Epithelial cell of proximal tubule (primary cell): ENCODE measurements at regions not wholly inside any gene's neighbourhood (a gene's known extent, or its start where the extent isn't known, plus 50 kb on each side); places are given as distances from the start of the nearest gene placed in this dataset.
"Not testable (repeated sequence)": the region's sequence is repeated elsewhere in the genome, so short reads cannot be mapped to it uniquely, and the experiment has no call there.

Source experiments
- DNase-seq: peaks from one replicate; pipeline ENCODE4 v3.0.0-alpha.2; 2011; ENCODE audit warnings: low read depth
- H3K4me3 ChIP-seq: 2 replicates; pipeline ENCODE4 v1.5.1; 2011; ENCODE audit warnings: low read depth, mild to moderate bottlenecking, low read length
- CTCF ChIP-seq: conservative IDR thresholded peaks from 2 replicates; pipeline ENCODE4 v1.5.1; 2012; ENCODE audit warnings: low read depth, mild to moderate bottlenecking, low read length

- DNase-seq: no peak
- no peak for TF ChIP-seq CTCF
- no peak overlapping the region for H3K4me3 ChIP-seq
Measured at GRCh38 chr3:13998831-13999230, 119.0 kb upstream of the WNT7A start.

- not testable (repeated sequence) for DNase-seq
Measured at GRCh38 chr3:13995216-13995615, 115.3 kb upstream of the WNT7A start.

GRCh38 chr3:13988925-13989324 lies 109.1 kb upstream of the WNT7A start:
- not testable (repeated sequence) for H3K4me3 ChIP-seq, DNase-seq

More at GRCh38 chr3:13995216-13995615, 115.3 kb upstream of the WNT7A start:
- not testable (repeated sequence) for H3K4me3 ChIP-seq

- TF ChIP-seq CTCF: no peak
- H3K4me3 ChIP-seq: no peak overlapping the region
- no peak for DNase-seq
Measured at GRCh38 chr3:13976469-13976868, 96.6 kb upstream of the WNT7A start.

- no peak overlapping the region for H3K4me3 ChIP-seq
- no peak for TF ChIP-seq CTCF
- no peak for DNase-seq
Measured at GRCh38 chr3:13975686-13976085, 95.8 kb upstream of the WNT7A start.

GRCh38 chr3:13972679-13973379 lies 93.0 kb upstream of the WNT7A start:
- no peak for TF ChIP-seq CTCF
- H3K4me3 ChIP-seq: no peak overlapping the region
- no peak for DNase-seq

- no peak for TF ChIP-seq CTCF
- no peak overlapping the region for H3K4me3 ChIP-seq
- DNase-seq: no peak
Measured at GRCh38 chr3:13966302-13966701, 86.4 kb upstream of the WNT7A start.

- no peak overlapping the region for H3K4me3 ChIP-seq
- TF ChIP-seq CTCF: no peak
- DNase-seq: no peak
Measured at GRCh38 chr3:13963137-13963886, 83.4 kb upstream of the WNT7A start.
